ENCODE measurements at regions not wholly inside any gene's neighbourhood (a gene's known extent, or its start where the extent isn't known, plus 50 kb on each side); places are given as distances from the start of the nearest gene placed in this dataset.

GRCh38 chr2:180720829-180721228 lies 259.6 kb upstream of the UBE2E3 start:
- no peak for ATAC-seq (ENCODE audit: low read depth)
- Histone ChIP-seq H2BK5ac (ENCODE audit: low read depth, low read length, poor library complexity, severe bottlenecking) (no peak overlapping the region), H3K14ac (replicated peaks; ENCODE audit: low read depth, low read length) (no peak overlapping the region), H2BK120ac (ENCODE audit: low read depth, low read length) (no peak overlapping the region), H3K4ac (ENCODE audit: low read depth, low read length) (no peak overlapping the region), H2AK9ac (replicated peaks; ENCODE audit: low read depth, low read length, poor library complexity) (no peak overlapping the region), H3K23ac (ENCODE audit: low read depth, low read length) (no peak overlapping the region), H3K27ac (ENCODE audit: insufficient read depth, low read length) (no peak overlapping the region), H2BK15ac (ENCODE audit: low read depth, low read length) (no peak overlapping the region), H2AK5ac (ENCODE audit: low read depth, low read length) (no peak overlapping the region), H3K36me3 (ENCODE audit: control insufficient read depth, insufficient read depth, low read length) (no peaks in the 10 kb centered on the region), H4K8ac (ENCODE audit: low read depth in 2 of 2, low read length in 2 of 2) (no peak overlapping the region), H3K9ac (ENCODE audit: low read depth, low read length) (no peak overlapping the region), H3K9me3 (ENCODE audit: control insufficient read depth, insufficient read depth, low read length) (no peaks in the 10 kb centered on the region), H3K4me2 (ENCODE audit: low read depth, low read length) (no peak overlapping the region), H2AFZ (replicated peaks; ENCODE audit: low read length, poor library complexity) (no peak overlapping the region), H3K27me3 (ENCODE audit: control insufficient read depth, insufficient read depth, low read length) (no peaks in the 10 kb centered on the region), H3K4me1 (ENCODE audit: control insufficient read depth, insufficient read depth, low read length) (peaks cover 5% of the 10 kb centered on the region; the same call in 1 of the 2 replicates), H3K18ac (ENCODE audit: low read depth, low read length) (no peak overlapping the region), H3K4me3 (ENCODE audit: insufficient read depth, low read depth, low read length) (no peak overlapping the region), H4K91ac (ENCODE audit: insufficient read depth, low read depth, low read length) (no peak overlapping the region), H4K20me1 (ENCODE audit: insufficient read depth, low read length) (no peaks in the 10 kb centered on the region), H3K9me1 (ENCODE audit: insufficient read depth, low read length) (no peaks in the 10 kb centered on the region), H3K56ac (ENCODE audit: extremely low read depth, insufficient read depth, low read length) (no peak overlapping the region), H3K79me1 (ENCODE audit: low read depth in 1 of 2, low read length in 2 of 2) (no peaks in the 10 kb centered on the region), H4K5ac (ENCODE audit: low read depth, low read length) (no peak overlapping the region), H2BK20ac (ENCODE audit: low read depth, low read length) (no peak overlapping the region)
- TF ChIP-seq CHD1 (IDR thresholded peaks at IDR 0.05; ENCODE audit: low read depth, low read length): no peak
- TF ChIP-seq CTCF (conservative IDR thresholded peaks at IDR 0.05; ENCODE audit: low read depth, low read length): no peak
- TF ChIP-seq, protein P1, sequence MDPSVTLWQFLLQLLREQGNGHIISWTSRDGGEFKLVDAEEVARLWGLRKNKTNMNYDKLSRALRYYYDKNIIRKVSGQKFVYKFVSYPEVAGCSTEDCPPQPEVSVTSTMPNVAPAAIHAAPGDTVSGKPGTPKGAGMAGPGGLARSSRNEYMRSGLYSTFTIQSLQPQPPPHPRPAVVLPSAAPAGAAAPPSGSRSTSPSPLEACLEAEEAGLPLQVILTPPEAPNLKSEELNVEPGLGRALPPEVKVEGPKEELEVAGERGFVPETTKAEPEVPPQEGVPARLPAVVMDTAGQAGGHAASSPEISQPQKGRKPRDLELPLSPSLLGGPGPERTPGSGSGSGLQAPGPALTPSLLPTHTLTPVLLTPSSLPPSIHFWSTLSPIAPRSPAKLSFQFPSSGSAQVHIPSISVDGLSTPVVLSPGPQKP (IDR thresholded peaks at IDR 0.05; ENCODE audit: borderline replicate concordance, low read depth, low read length): no peak
- TF ChIP-seq SMC3 (IDR thresholded peaks at IDR 0.05; ENCODE audit: low read depth, low read length): no peak
- no peak for TF ChIP-seq CEBPB (IDR thresholded peaks at IDR 0.05; ENCODE audit: low read depth, low read length)
- no peak for TF ChIP-seq MAZ (IDR thresholded peaks at IDR 0.05; ENCODE audit: borderline replicate concordance, low read depth, low read length)
- TF ChIP-seq NFE2L2 (IDR thresholded peaks at IDR 0.05; ENCODE audit: low read depth, low read length): no peak
- no peak for TF ChIP-seq MAFK (IDR thresholded peaks at IDR 0.05; ENCODE audit: low read depth, low read length)
- no peak for TF ChIP-seq RCOR1 (IDR thresholded peaks at IDR 0.05; ENCODE audit: insufficient replicate concordance, low read length)
- TF ChIP-seq FOS (IDR thresholded peaks at IDR 0.05; ENCODE audit: low read depth, low read length): no peak
- TF ChIP-seq POLR2A (IDR thresholded peaks at IDR 0.05; ENCODE audit: low read depth, low read length): no peak
- TF ChIP-seq RAD21 (IDR thresholded peaks at IDR 0.05; ENCODE audit: low read length): no peak
- TF ChIP-seq BHLHE40 (IDR thresholded peaks at IDR 0.05; ENCODE audit: low read depth, low read length): no peak
- CTCF ChIA-PET: no interaction called here
- in situ Hi-C loops (cut with MboI; ENCODE audit: low sequenced_read_pairs) (no loop called here), dilution Hi-C loops (cut with HindIII; ENCODE audit: low sequenced_read_pairs, unreplicated experiment) (no loop called here), intact Hi-C loops (cut with micrococcal nuclease) (no loop called here)
- no peak for DNase-seq
- BruUV-seq (replicated peaks): no TSS peak
- no CpG with 5 or more reads among the region's 1 CpG for WGBS, 2 experiments (ENCODE audit: extremely low coverage in 2 of 2, insufficient read length in 1 of 2)
- POLR2A ChIA-PET (ENCODE audit: unreplicated experiment): no interaction called here
